OCI-LY1 (cell line): ENCODE measurements at regions not wholly inside any gene's neighbourhood (a gene's known extent, or its start where the extent isn't known, plus 50 kb on each side); places are given as distances from the start of the nearest gene placed in this dataset.

Source experiments
- CTCF ChIP-seq: fragments of 200-600 bp; sonication (generic), shearing (Covaris generic); IDR thresholded peaks from 2 replicates; pipeline ENCODE4 v1.5.1; 2017; ENCODE audit warnings: mild to moderate bottlenecking, antibody characterized with exemption, low read length, moderate library complexity, mixed read lengths
- EZH2 ChIP-seq: fragments of 200-600 bp; sonication (generic), shearing (Covaris generic); IDR thresholded peaks from 2 replicates; pipeline ENCODE4 v1.8.0; 2017; ENCODE audit warnings: borderline replicate concordance, mixed run types, mild to moderate bottlenecking, antibody characterized with exemption, low read length, moderate library complexity, mixed read lengths

- TF ChIP-seq CTCF: no peak
- no peak for TF ChIP-seq EZH2
Observed at GRCh38 chr2:194270648-194271047, 1386.4 kb upstream of the SLC39A10 start.
